ENCODE measurements at regions not wholly inside any gene's neighbourhood (a gene's known extent, or its start where the extent isn't known, plus 50 kb on each side); places are given as distances from the start of the nearest gene placed in this dataset.
"Not testable (repeated sequence)": the region's sequence is repeated elsewhere in the genome, so short reads cannot be mapped to it uniquely, and the experiment has no call there.

DNA sequence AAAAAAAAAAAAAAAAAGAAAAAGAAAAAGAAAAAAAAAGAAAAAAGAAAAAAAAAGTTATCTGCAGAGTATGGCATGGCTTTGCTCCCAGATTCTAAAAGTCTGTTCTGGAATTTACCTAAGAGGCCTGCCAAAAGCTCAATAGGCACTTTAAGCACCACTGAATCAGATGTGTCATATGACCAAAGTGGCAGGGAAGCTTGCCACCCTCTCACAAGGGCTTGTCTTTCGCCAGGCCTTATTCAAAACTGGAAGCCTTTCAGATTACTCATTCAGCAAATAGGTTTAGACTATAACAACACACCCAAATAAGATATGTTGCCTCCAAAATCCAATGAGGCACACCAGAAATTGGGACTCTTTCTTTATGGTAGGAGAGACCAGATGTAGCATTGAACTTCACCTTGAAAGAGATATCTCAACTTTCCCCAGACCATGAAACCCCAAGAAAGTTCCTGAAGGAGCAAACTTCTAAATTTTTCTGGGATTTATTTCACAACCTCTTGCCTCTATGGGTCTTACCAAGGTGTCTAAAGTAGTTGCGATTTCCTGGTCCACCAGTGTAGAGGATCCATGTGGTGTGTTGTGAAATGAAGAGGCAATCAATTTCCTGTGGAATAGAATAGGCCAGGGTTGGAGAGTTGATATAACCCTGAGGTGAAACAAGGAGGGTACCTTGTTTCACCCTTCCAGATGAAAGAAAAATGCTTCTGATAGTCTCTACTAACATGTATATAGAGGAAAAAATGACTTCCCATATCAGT, 218.8 kb downstream of the DAD1 start:
- no peaks in the 10 kb centered on the region for H3K9me3 ChIP-seq (ENCODE audit: low read depth, low read length)
- no peaks in the 10 kb centered on the region for H3K79me2 ChIP-seq (ENCODE audit: insufficient read depth, low read length)
- TF ChIP-seq, protein P1, sequence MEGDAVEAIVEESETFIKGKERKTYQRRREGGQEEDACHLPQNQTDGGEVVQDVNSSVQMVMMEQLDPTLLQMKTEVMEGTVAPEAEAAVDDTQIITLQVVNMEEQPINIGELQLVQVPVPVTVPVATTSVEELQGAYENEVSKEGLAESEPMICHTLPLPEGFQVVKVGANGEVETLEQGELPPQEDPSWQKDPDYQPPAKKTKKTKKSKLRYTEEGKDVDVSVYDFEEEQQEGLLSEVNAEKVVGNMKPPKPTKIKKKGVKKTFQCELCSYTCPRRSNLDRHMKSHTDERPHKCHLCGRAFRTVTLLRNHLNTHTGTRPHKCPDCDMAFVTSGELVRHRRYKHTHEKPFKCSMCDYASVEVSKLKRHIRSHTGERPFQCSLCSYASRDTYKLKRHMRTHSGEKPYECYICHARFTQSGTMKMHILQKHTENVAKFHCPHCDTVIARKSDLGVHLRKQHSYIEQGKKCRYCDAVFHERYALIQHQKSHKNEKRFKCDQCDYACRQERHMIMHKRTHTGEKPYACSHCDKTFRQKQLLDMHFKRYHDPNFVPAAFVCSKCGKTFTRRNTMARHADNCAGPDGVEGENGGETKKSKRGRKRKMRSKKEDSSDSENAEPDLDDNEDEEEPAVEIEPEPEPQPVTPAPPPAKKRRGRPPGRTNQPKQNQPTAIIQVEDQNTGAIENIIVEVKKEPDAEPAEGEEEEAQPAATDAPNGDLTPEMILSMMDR (IDR thresholded peaks at IDR 0.05; ENCODE audit: extremely low read depth, low read depth, low read length), result no peak
- no peak overlapping the region for H3K27ac ChIP-seq (ENCODE audit: low read depth, low read length)
- peaks cover 9% of the 10 kb centered on the region for H3K27me3 ChIP-seq (ENCODE audit: insufficient read depth, low read length)
- no peak overlapping the region for H2AFZ ChIP-seq (ENCODE audit: low read length)
- no peak overlapping the region for H3K4me3 ChIP-seq (ENCODE audit: insufficient read depth, low read length)
- no peaks in the 10 kb centered on the region for H4K20me1 ChIP-seq (ENCODE audit: insufficient read depth, low read length)
- H3K36me3 ChIP-seq (ENCODE audit: insufficient read depth, low read length), result no peaks in the 10 kb centered on the region
- DNase-seq (ENCODE audit: insufficient read length, low spot score, missing footprints), result no peak
- no peak overlapping the region for H3K4me2 ChIP-seq (ENCODE audit: insufficient read depth, low read length)
- peaks cover 10% of the 10 kb centered on the region for H3K4me1 ChIP-seq (ENCODE audit: insufficient read depth, low read length)

- H3K27me3 ChIP-seq (ENCODE audit: insufficient read depth, low read length), result no peaks in the 10 kb centered on the region
- no peak for DNase-seq (ENCODE audit: insufficient read length, low spot score, missing footprints)
- no peak overlapping the region for H3K4me2 ChIP-seq (ENCODE audit: insufficient read depth, low read length)
- no peak overlapping the region for H2AFZ ChIP-seq (ENCODE audit: low read length)
- H3K4me1 ChIP-seq (ENCODE audit: insufficient read depth, low read length), result no peaks in the 10 kb centered on the region
- H3K79me2 ChIP-seq (ENCODE audit: insufficient read depth, low read length), result no peaks in the 10 kb centered on the region
- TF ChIP-seq, protein P1 (IDR thresholded peaks at IDR 0.05; ENCODE audit: extremely low read depth, low read depth, low read length), result no peak
- H4K20me1 ChIP-seq (ENCODE audit: insufficient read depth, low read length), result no peaks in the 10 kb centered on the region
- no peak overlapping the region for H3K4me3 ChIP-seq (ENCODE audit: insufficient read depth, low read length)
- no peaks in the 10 kb centered on the region for H3K36me3 ChIP-seq (ENCODE audit: insufficient read depth, low read length)
- no peak overlapping the region for H3K27ac ChIP-seq (ENCODE audit: low read depth, low read length)
- no peaks in the 10 kb centered on the region for H3K9me3 ChIP-seq (ENCODE audit: low read depth, low read length)
These were observed 230.3 kb downstream of the DAD1 start for GRCh38 chr14:22358726-22359125.

DNA sequence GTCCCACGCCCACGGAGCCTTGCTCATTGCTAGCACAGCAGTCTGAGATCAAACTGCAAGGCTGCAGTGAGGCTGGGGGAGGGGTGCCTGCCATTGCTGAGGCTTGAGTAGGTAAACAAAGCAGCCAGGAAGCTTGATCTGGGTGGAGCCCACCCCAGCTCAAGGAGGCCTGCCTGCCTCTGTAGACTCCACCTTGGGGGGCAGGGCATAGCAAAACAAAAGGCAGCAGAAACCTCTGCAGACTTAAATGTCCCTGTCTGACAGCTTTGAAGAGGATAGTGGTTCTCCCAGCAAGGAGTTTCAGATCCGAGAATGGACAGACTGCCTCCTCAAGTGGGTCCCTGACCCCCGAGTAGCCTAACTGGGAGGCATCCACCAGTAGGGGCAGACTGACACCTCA, 239.7 kb downstream of the DAD1 start:
- not testable (repeated sequence) for H3K4me1 ChIP-seq (ENCODE audit: insufficient read depth, low read length); H3K9me3 ChIP-seq (ENCODE audit: low read depth, low read length); H4K20me1 ChIP-seq (ENCODE audit: insufficient read depth, low read length); H3K27me3 ChIP-seq (ENCODE audit: insufficient read depth, low read length); DNase-seq (ENCODE audit: insufficient read length, low spot score, missing footprints); H3K4me3 ChIP-seq (ENCODE audit: insufficient read depth, low read length); H3K79me2 ChIP-seq (ENCODE audit: insufficient read depth, low read length); H2AFZ ChIP-seq (ENCODE audit: low read length); H3K4me2 ChIP-seq (ENCODE audit: insufficient read depth, low read length); H3K27ac ChIP-seq (ENCODE audit: low read depth, low read length); H3K36me3 ChIP-seq (ENCODE audit: insufficient read depth, low read length)

DNA sequence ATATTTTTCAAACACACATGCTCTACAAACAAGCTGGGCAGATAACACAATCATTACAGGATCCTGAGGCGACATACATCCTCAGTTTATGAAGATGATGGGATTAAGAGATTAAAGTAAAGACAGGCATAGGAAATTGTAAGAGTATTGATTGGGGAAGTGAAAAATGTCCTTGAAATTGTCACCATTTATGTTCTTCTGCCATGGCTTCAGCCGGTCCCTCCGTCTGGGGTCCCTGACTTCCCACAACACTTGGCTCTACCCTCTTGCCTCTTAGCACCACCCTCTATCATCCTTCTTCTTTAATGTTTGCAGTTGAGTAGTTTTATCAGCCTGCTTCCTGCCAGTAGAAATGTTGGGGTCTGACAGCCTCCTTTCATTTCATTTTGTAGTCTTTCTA, 244.4 kb downstream of the DAD1 start:
- Histone ChIP-seq H3K4me2 (ENCODE audit: insufficient read depth, low read length) (no peak overlapping the region), H3K27ac (ENCODE audit: low read depth, low read length) (no peak overlapping the region), H2AFZ (ENCODE audit: low read length) (no peak overlapping the region), H3K4me3 (ENCODE audit: insufficient read depth, low read length) (no peak overlapping the region), H3K79me2 (ENCODE audit: insufficient read depth, low read length) (no peaks in the 10 kb centered on the region), H3K27me3 (ENCODE audit: insufficient read depth, low read length) (no peaks in the 10 kb centered on the region), H3K36me3 (ENCODE audit: insufficient read depth, low read length) (no peaks in the 10 kb centered on the region), H3K9me3 (ENCODE audit: low read depth, low read length) (peaks cover 3% of the 10 kb centered on the region), H4K20me1 (ENCODE audit: insufficient read depth, low read length) (no peaks in the 10 kb centered on the region), H3K4me1 (ENCODE audit: insufficient read depth, low read length) (no peaks in the 10 kb centered on the region)
- no peak for DNase-seq (ENCODE audit: insufficient read length, low spot score, missing footprints)
- TF ChIP-seq, protein P1 (IDR thresholded peaks at IDR 0.05; ENCODE audit: extremely low read depth, low read depth, low read length), result no peak

DNA sequence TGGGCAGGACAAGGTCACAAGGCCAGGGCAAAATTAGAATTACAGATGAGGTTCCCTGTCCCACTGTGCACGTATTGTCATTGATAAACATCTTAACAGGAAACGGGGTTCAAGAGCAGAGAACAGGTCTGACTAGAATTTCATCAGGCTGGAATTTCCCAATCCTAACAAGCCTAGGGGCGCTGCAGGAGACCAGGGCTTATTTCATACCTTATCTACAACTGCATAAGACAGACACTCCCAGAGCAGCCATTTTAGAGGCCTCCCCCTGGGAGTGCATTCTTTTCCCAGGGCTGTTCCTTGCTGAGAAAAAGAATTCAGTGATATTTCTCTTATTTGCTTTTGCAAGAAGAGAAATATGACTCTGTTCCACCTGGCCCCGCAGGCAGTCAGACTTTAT, 244.8 kb downstream of the DAD1 start:
- not testable (repeated sequence) for H3K79me2 ChIP-seq (ENCODE audit: insufficient read depth, low read length); H3K27ac ChIP-seq (ENCODE audit: low read depth, low read length); H3K36me3 ChIP-seq (ENCODE audit: insufficient read depth, low read length); H4K20me1 ChIP-seq (ENCODE audit: insufficient read depth, low read length); H3K27me3 ChIP-seq (ENCODE audit: insufficient read depth, low read length); H3K4me2 ChIP-seq (ENCODE audit: insufficient read depth, low read length); DNase-seq (ENCODE audit: insufficient read length, low spot score, missing footprints); H3K9me3 ChIP-seq (ENCODE audit: low read depth, low read length); H2AFZ ChIP-seq (ENCODE audit: low read length); H3K4me1 ChIP-seq (ENCODE audit: insufficient read depth, low read length); H3K4me3 ChIP-seq (ENCODE audit: insufficient read depth, low read length)

Measured in osteoblast (primary cell).